ENCODE measurements at regions not wholly inside any gene's neighbourhood (a gene's known extent, or its start where the extent isn't known, plus 50 kb on each side); places are given as distances from the start of the nearest gene placed in this dataset.

DNA sequence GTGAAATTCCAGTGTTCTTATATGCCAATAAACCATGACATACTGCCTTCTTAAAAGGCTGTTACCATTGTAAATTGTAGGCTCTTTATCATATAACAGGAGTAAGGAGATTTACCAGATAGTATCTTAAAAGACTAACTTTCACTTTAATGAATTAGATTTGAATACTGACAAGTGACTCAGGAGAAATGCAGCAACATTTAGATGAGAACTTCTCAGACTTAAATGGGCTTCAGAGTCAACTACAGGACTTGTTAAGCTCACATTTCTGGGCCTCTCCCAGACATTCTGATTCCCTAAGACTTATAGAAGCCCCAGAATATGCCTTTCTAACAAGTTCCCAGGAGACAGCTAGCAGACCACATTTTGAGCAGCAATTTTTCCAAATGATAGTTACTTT is 466.3 kb downstream of the ARL4A start:
- TF ChIP-seq, protein P1, sequence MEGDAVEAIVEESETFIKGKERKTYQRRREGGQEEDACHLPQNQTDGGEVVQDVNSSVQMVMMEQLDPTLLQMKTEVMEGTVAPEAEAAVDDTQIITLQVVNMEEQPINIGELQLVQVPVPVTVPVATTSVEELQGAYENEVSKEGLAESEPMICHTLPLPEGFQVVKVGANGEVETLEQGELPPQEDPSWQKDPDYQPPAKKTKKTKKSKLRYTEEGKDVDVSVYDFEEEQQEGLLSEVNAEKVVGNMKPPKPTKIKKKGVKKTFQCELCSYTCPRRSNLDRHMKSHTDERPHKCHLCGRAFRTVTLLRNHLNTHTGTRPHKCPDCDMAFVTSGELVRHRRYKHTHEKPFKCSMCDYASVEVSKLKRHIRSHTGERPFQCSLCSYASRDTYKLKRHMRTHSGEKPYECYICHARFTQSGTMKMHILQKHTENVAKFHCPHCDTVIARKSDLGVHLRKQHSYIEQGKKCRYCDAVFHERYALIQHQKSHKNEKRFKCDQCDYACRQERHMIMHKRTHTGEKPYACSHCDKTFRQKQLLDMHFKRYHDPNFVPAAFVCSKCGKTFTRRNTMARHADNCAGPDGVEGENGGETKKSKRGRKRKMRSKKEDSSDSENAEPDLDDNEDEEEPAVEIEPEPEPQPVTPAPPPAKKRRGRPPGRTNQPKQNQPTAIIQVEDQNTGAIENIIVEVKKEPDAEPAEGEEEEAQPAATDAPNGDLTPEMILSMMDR (conservative IDR thresholded peaks at IDR 0.05; ENCODE audit: low read length), result no peak
- TF ChIP-seq EZH2phosphoT487 (IDR thresholded peaks at IDR 0.05; ENCODE audit: borderline replicate concordance, low read depth, low read length), result no peak

Data from OCI-LY7 (cell line).